OCI-LY7 (cell line): ENCODE measurements at regions not wholly inside any gene's neighbourhood (a gene's known extent, or its start where the extent isn't known, plus 50 kb on each side); places are given as distances from the start of the nearest gene placed in this dataset.

Experiments used
- BruUV-seq: library from RNA; stranded (reverse); fragments of 400-500 nt; replicated peaks from 2 replicates; lab custom pipeline; 2021; lab: Mats Ljungman, UMichigan
- CTCF ChIA-PET: fragments of 300-600 bp; sonication (Branson Sonifier 250); formaldehyde crosslinking; loops from one replicate; lab custom pipeline; 2022; ENCODE audit warnings: antibody characterized with exemption; ENCODE audit not compliant: unreplicated experiment; lab: Charles Lee
- POLR2A ChIA-PET: fragments of 300-600 bp; sonication (Branson Sonifier 250); formaldehyde crosslinking; loops from one replicate; lab custom pipeline; 2022; ENCODE audit warnings: antibody characterized with exemption; lab: Charles Lee
- DNase-seq: peaks from one replicate; pipeline ENCODE4 v3.0.0-alpha.2; 2015; ENCODE audit warnings: low spot score
- H2AFZ ChIP-seq: fragments of 200-600 bp; sonication (generic), shearing (Covaris generic); 2 replicates; pipeline ENCODE4 v1.6.1; 2014; ENCODE audit warnings: mild to moderate bottlenecking, antibody characterized with exemption, low read length, moderate library complexity
- H3K27ac ChIP-seq: fragments of 200-600 bp; sonication (generic); 2 replicates; pipeline ENCODE4 v1.5.1; 2014; ENCODE audit warnings: mixed run types, low read depth, mild to moderate bottlenecking, moderate library complexity, low read length, inconsistent platforms; ENCODE audit not compliant: poor library complexity, severe bottlenecking
- H3K36me3 ChIP-seq: fragments of 200-600 bp; sonication (generic); 2 replicates; pipeline ENCODE4 v1.6.1; 2014; ENCODE audit warnings: mild to moderate bottlenecking, antibody characterized with exemption, low read length, moderate library complexity, mixed read lengths; ENCODE audit not compliant: insufficient read depth
- H3K4me1 ChIP-seq: fragments of 200-600 bp; sonication (generic); 2 replicates; pipeline ENCODE4 v1.5.1; 2014; ENCODE audit warnings: mild to moderate bottlenecking, low read length; ENCODE audit not compliant: insufficient read depth, poor library complexity, severe bottlenecking
- H3K4me2 ChIP-seq: fragments of 200-600 bp; sonication (generic); 2 replicates; pipeline ENCODE4 v1.6.1; 2014; ENCODE audit warnings: mild to moderate bottlenecking, low read length
- H3K4me3 ChIP-seq: fragments of 200-600 bp; sonication (generic); 2 replicates; pipeline ENCODE4 v1.5.1; 2014; ENCODE audit warnings: mild to moderate bottlenecking, low read depth, low read length; ENCODE audit not compliant: poor library complexity, severe bottlenecking
- H3K79me2 ChIP-seq: fragments of 200-600 bp; sonication (generic); 2 replicates; pipeline ENCODE4 v1.6.1; 2016; ENCODE audit warnings: low read depth, mild to moderate bottlenecking, low read length, moderate library complexity, mixed read lengths; ENCODE audit not compliant: insufficient read depth
- H3K9me2 ChIP-seq: fragments of 200-600 bp; sonication (generic); 2 replicates; pipeline ENCODE4 v1.6.1; 2016; ENCODE audit warnings: mild to moderate bottlenecking, low read length, mixed read lengths; ENCODE audit not compliant: insufficient read depth
- H3K9me3 ChIP-seq: fragments of 200-600 bp; sonication (generic); 2 replicates; pipeline ENCODE4 v1.6.1; 2014; ENCODE audit warnings: mild to moderate bottlenecking, mixed run types, low read length, mixed read lengths
- H4K20me1 ChIP-seq: fragments of 200-600 bp; sonication (generic); 2 replicates; pipeline ENCODE4 v1.6.1; 2014; ENCODE audit warnings: mild to moderate bottlenecking, antibody characterized with exemption, low read length, moderate library complexity, mixed read lengths; ENCODE audit not compliant: insufficient read depth
- EZH2phosphoT487 ChIP-seq: fragments of 200-600 bp; sonication (generic); IDR thresholded peaks from 2 replicates; pipeline ENCODE4 v1.6.1; 2018; ENCODE audit warnings: low read depth, borderline replicate concordance, mild to moderate bottlenecking, mixed run types, antibody characterized with exemption, low read length, moderate library complexity, mixed read lengths
- intact Hi-C: fragments of 100-400 bp; cut with micrococcal nuclease; formaldehyde crosslinking; loops from one replicate; pipeline ENCODE4 v1.10.0; 2022; ENCODE audit not compliant: unreplicated experiment
- TF ChIP-seq, protein P1 (sequence below): fragments of 200-600 bp; sonication (generic); conservative IDR thresholded peaks from 2 replicates; pipeline ENCODE4 v1.5.1; 2014; ENCODE audit warnings: mild to moderate bottlenecking, antibody characterized with exemption, low read length, moderate library complexity, mixed read lengths

DNA sequence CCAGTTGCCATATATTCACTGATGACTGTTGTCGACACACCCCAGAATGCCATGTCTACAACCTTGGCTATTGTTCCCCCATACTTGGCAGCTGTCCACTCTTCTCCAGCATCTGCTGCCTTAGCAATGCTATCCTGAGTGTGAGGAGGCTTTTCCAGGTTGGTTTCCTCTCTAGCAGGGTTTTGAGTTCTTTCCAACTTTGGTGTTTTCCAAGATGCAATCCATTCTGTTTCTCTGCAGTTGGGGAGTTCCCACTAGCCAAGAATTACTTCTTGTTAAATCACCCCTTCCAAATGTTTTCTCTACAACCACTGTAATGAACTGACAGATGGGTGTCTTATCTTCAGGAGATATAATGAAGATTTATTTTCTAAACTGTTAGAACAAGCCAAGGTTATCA is 617.4 kb downstream of the CCSER2 start:
- ChIA-PET POLR2A (no interaction called here), CTCF (no interaction called here)

DNA sequence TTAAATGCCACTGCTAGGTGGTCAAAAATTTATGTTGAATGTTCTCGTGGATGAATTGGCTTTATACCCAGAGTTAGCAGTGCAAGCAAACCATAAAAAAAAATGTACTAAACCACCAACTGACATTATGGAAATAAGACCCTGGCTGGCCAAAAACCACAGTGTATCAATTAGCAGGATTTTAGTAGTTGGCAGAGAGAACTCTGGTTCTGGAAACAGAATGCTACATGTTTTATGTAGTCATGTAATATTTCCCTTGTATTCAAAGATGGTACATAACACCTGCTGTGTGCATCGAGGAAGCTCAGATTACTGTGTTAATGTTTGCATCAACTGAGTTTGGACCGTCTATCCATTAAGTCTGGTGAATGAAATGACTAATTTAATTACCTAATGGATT is 618.5 kb downstream of the CCSER2 start:
- POLR2A ChIA-PET: no interaction called here
- Histone ChIP-seq H3K4me2 (no peak overlapping the region), H3K27ac (no peak overlapping the region), H3K79me2 (no peaks in the 10 kb centered on the region), H3K36me3 (no peaks in the 10 kb centered on the region), H2AFZ (no peak overlapping the region), H3K9me2 (0 out of 2 replicates have a peak, but pooled peaks cover under 1% of the 10 kb centered on the region), H4K20me1 (no peaks in the 10 kb centered on the region), H3K9me3 (no peaks in the 10 kb centered on the region), H3K4me3 (no peak overlapping the region), H3K4me1 (no peaks in the 10 kb centered on the region)
- TF ChIP-seq EZH2phosphoT487: no peak
- TF ChIP-seq, protein P1, sequence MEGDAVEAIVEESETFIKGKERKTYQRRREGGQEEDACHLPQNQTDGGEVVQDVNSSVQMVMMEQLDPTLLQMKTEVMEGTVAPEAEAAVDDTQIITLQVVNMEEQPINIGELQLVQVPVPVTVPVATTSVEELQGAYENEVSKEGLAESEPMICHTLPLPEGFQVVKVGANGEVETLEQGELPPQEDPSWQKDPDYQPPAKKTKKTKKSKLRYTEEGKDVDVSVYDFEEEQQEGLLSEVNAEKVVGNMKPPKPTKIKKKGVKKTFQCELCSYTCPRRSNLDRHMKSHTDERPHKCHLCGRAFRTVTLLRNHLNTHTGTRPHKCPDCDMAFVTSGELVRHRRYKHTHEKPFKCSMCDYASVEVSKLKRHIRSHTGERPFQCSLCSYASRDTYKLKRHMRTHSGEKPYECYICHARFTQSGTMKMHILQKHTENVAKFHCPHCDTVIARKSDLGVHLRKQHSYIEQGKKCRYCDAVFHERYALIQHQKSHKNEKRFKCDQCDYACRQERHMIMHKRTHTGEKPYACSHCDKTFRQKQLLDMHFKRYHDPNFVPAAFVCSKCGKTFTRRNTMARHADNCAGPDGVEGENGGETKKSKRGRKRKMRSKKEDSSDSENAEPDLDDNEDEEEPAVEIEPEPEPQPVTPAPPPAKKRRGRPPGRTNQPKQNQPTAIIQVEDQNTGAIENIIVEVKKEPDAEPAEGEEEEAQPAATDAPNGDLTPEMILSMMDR: no peak
- CTCF ChIA-PET: no interaction called here
- intact Hi-C loops: no loop called here
- no TSS peak for BruUV-seq
- DNase-seq: no peak

More for the DNA sequence above, 617.4 kb downstream of the CCSER2 start:
- TF ChIP-seq EZH2phosphoT487: no peak
- TF ChIP-seq, protein P1: no peak
- no TSS peak for BruUV-seq
- Histone ChIP-seq H3K9me2 (0 out of 2 replicates have a peak, but pooled peaks cover 3% of the 10 kb centered on the region), H3K79me2 (no peaks in the 10 kb centered on the region), H3K4me2 (no peak overlapping the region), H3K4me1 (no peaks in the 10 kb centered on the region), H3K27ac (no peak overlapping the region), H3K4me3 (no peak overlapping the region), H3K9me3 (no peaks in the 10 kb centered on the region), H2AFZ (no peak overlapping the region), H4K20me1 (no peaks in the 10 kb centered on the region), H3K36me3 (no peaks in the 10 kb centered on the region)
- DNase-seq: no peak
- intact Hi-C loops: no loop called here

DNA sequence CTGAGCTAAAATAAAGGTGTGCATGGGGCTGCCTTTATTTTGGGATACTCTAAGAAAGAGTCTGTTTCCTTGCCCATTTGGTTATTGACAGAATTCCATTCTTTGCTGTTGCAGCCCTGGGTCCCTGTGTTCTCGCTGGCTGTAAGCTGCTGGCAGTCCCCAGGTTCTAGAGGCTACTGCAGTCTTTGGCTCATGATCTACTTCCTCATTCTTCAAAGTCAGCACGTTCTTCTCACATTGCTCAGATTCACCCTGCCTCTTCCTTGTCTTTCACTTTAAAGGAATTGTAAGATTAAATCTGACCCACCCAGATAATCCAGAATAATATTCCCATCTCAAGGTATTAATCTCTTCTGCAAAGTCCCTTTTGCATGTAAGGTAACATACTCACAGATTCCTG is 620.3 kb downstream of the CCSER2 start:
- no peak for DNase-seq
- Histone ChIP-seq H3K36me3 (no peaks in the 10 kb centered on the region), H3K4me3 (no peak overlapping the region), H3K4me1 (no peaks in the 10 kb centered on the region), H2AFZ (no peak overlapping the region), H3K9me3 (no peaks in the 10 kb centered on the region), H3K79me2 (no peaks in the 10 kb centered on the region), H4K20me1 (no peaks in the 10 kb centered on the region), H3K4me2 (no peak overlapping the region), H3K27ac (no peak overlapping the region), H3K9me2 (no peaks in the 10 kb centered on the region)
- TF ChIP-seq, protein P1: no peak
- intact Hi-C loops: no loop called here
- POLR2A ChIA-PET: no interaction called here
- no TSS peak for BruUV-seq
- CTCF ChIA-PET: interaction anchor here (0.6 kb wide), 1 partner anchor 178 kb away, joined by 3 read pairs; no protein-coding TSS in a partner anchor
